Prostate gland (tissue), 2 donors: ENCODE measurements at regions not wholly inside any gene's neighbourhood (a gene's known extent, or its start where the extent isn't known, plus 50 kb on each side); places are given as distances from the start of the nearest gene placed in this dataset.

Experiments
- DNase-seq: peaks from one replicate; pipeline ENCODE4 v3.0.0-alpha.2; 2019; ENCODE audit warnings: low spot score
- H3K27ac ChIP-seq, 2 donors: fragments of 200-600 bp; sonication (generic); 2 replicates each; pipeline ENCODE4 v1.5.1; 2017 to 2019
- H3K27me3 ChIP-seq: fragments of 200-600 bp; sonication (generic); replicated peaks from 2 replicates; pipeline ENCODE4 v1.5.1; 2019; ENCODE audit not compliant: insufficient read depth
- H3K36me3 ChIP-seq, 2 donors: fragments of 200-600 bp; sonication (generic); 1 replicate in 1 of 2; 2 replicates in 1 of 2; pipeline versions ENCODE4 v1.5.1 to v1.8.1; 2017 to 2019
- H3K4me1 ChIP-seq: fragments of 200-600 bp; sonication (generic); replicated peaks from 2 replicates; pipeline ENCODE4 v1.5.1; 2019
- H3K4me3 ChIP-seq, 2 donors: fragments of 200-600 bp; sonication (generic); 2 replicates each; pipeline ENCODE4 v1.5.1; 2017 to 2019
- H3K9me3 ChIP-seq: fragments of 200-600 bp; sonication (generic); 2 replicates; pipeline ENCODE4 v1.5.1; 2017
- CTCF ChIP-seq, 4 experiments: fragments of 200-600 bp in 2 of 4; fragments of 450-650 bp in 2 of 4; sonication (generic) in 2 of 4; IDR thresholded peaks; 1 replicate in 3 of 4; 2 replicates in 1 of 4; pipeline ENCODE4 v1.5.1; 2016 to 2019; ENCODE audit warnings: antibody characterized with exemption in 4 of 4, mild to moderate bottlenecking in 2 of 4, moderate library complexity in 2 of 4
- POLR2A ChIP-seq: fragments of 450-650 bp; IDR thresholded peaks from one replicate; pipeline ENCODE4 v1.6.1; 2016; ENCODE audit warnings: antibody characterized with exemption, mild to moderate bottlenecking
- POLR2AphosphoS5 ChIP-seq: sonication (generic); formaldehyde crosslinking; IDR thresholded peaks from one replicate; pipeline ENCODE4 v1.6.1; 2017; ENCODE audit warnings: antibody characterized with exemption
- WGBS: methylation state at CpG from one replicate; pipeline ENCODE4 v1.1.5; 2018; 5-methylcytosine and 5-hydroxymethylcytosine counted together
- intact Hi-C: fragments of 100-400 bp; cut with DNase I; formaldehyde crosslinking; loops from one replicate; pipeline ENCODE4 v1.14.2; 2022

GRCh38 chr4:52288212-52288855, 237.2 kb downstream of the SPATA18 start:
- no peak overlapping the region for H3K27ac ChIP-seq
- 91% methylated on average over 4 of the region's 4 CpGs for WGBS
- no peak overlapping the region for H3K4me3 ChIP-seq
- no peaks in the 10 kb centered on the region for H3K27me3 ChIP-seq
- no peaks in the 10 kb centered on the region for H3K36me3 ChIP-seq
- H3K4me1 ChIP-seq: no peaks in the 10 kb centered on the region
- no peak for DNase-seq
- H3K9me3 ChIP-seq: no peaks in the 10 kb centered on the region
- intact Hi-C loops: no loop called here
- no peak for TF ChIP-seq POLR2AphosphoS5
- no peak for TF ChIP-seq POLR2A
- TF ChIP-seq CTCF (IDR thresholded peaks at IDR 0.05): no peak

DNA sequence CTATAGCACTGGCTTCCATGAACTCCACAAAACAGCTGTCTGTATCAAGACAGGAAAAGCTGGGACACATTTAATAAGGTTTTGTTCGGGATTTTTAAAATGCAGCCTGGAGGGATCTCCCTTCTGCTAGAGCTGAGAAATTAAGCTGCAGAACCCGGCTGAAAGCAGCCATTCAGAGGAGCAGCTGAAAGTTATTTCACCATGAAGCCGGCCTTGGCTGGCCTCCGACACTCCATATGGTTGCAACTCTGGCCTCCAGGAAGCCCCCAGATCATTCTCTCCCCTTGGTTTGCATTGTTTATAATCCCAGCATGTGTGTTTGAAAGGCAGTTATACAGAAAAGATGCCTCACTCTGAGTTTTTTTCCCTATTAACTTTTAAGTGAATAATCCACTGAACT, 239.4 kb downstream of the SPATA18 start:
- no peak overlapping the region for H3K4me3 ChIP-seq
- WGBS: 46% methylated on average over 4 of the region's 4 CpGs
- intact Hi-C loops: no loop called here
- no peaks in the 10 kb centered on the region for H3K36me3 ChIP-seq
- DNase-seq: no peak
- H3K9me3 ChIP-seq: no peaks in the 10 kb centered on the region
- no peaks in the 10 kb centered on the region for H3K27me3 ChIP-seq
- no peaks in the 10 kb centered on the region for H3K4me1 ChIP-seq
- no peak overlapping the region for H3K27ac ChIP-seq
- TF ChIP-seq POLR2A (no peak), POLR2AphosphoS5 (no peak), CTCF (IDR thresholded peaks at IDR 0.05) (no peak)

DNA sequence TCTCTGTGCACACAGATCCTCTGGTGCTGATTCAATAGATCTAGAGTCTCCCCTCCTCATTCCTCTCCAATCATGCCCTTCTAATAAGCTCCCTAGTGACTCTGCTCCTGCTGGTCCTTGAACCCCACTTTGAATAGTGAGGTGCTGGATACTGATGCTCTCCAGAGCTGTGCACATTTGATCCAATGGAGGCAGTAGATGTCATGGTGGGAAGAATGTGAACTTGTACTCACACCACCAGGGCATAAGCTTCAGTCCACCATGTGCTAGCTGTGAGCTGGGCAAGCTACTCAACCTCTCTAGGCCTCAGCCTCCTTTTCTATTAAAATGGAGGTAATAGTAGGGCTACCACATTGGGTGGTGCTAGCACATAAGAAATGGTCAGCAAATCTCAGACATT, 241.1 kb downstream of the SPATA18 start:
- H3K27me3 ChIP-seq: no peaks in the 10 kb centered on the region
- H3K27ac ChIP-seq: no peak overlapping the region
- H3K4me3 ChIP-seq: no peak overlapping the region
- no peaks in the 10 kb centered on the region for H3K9me3 ChIP-seq
- intact Hi-C loops: no loop called here
- TF ChIP-seq POLR2A: no peak
- DNase-seq: no peak
- no peaks in the 10 kb centered on the region for H3K4me1 ChIP-seq
- no peaks in the 10 kb centered on the region for H3K36me3 ChIP-seq

GRCh38 chr4:52296341-52296740, 245.2 kb downstream of the SPATA18 start:
- H3K36me3 ChIP-seq: no peaks in the 10 kb centered on the region
- 50% methylated on average over 1 of the region's 2 CpGs for WGBS
- H3K4me1 ChIP-seq: no peaks in the 10 kb centered on the region
- TF ChIP-seq POLR2A (no peak), CTCF (IDR thresholded peaks at IDR 0.05) (no peak), POLR2AphosphoS5 (no peak)
- no peak overlapping the region for H3K4me3 ChIP-seq
- H3K9me3 ChIP-seq: no peaks in the 10 kb centered on the region
- H3K27me3 ChIP-seq: no peaks in the 10 kb centered on the region
- intact Hi-C loops: no loop called here
- no peak for DNase-seq
- H3K27ac ChIP-seq: no peak overlapping the region

- H3K9me3 ChIP-seq: no peaks in the 10 kb centered on the region
- no peak for DNase-seq
- no peaks in the 10 kb centered on the region for H3K27me3 ChIP-seq
- no peaks in the 10 kb centered on the region for H3K36me3 ChIP-seq
- intact Hi-C loops: no loop called here
- H3K4me3 ChIP-seq: no peak overlapping the region
- H3K27ac ChIP-seq: no peak overlapping the region
- no peak for TF ChIP-seq POLR2AphosphoS5
- TF ChIP-seq CTCF (IDR thresholded peaks at IDR 0.05): no peak
- no peak for TF ChIP-seq POLR2A
- H3K4me1 ChIP-seq: no peaks in the 10 kb centered on the region
- WGBS: 56% methylated on average over 1 of the region's 1 CpG
Measured at GRCh38 chr4:52298444-52298843, 247.3 kb downstream of the SPATA18 start.
